ENCODE measurements at regions not wholly inside any gene's neighbourhood (a gene's known extent, or its start where the extent isn't known, plus 50 kb on each side); places are given as distances from the start of the nearest gene placed in this dataset.

GRCh38 chr18:73940721-73941120, 206.9 kb downstream of the FBXO15 start:
- TF ChIP-seq CTCF (IDR thresholded peaks at IDR 0.05) (no peak), ZFX (IDR thresholded peaks at IDR 0.05; ENCODE audit: borderline replicate concordance) (no peak)

Measured in 22Rv1 (cell line).